BLaER1 (cell line): ENCODE measurements at regions not wholly inside any gene's neighbourhood (a gene's known extent, or its start where the extent isn't known, plus 50 kb on each side); places are given as distances from the start of the nearest gene placed in this dataset.

Source experiments
- H3K27ac ChIP-seq: shearing (Covaris generic); formaldehyde crosslinking; 2 replicates; pipeline ENCODE4 v1.8.1; 2022
- H3K27me3 ChIP-seq: shearing (Covaris generic); formaldehyde crosslinking; 2 replicates; pipeline ENCODE4 v1.8.1; 2022
- H3K36me3 ChIP-seq: shearing (Covaris generic); formaldehyde crosslinking; 2 replicates; pipeline ENCODE4 v1.8.1; 2022
- H3K4me1 ChIP-seq: shearing (Covaris generic); formaldehyde crosslinking; 2 replicates; pipeline ENCODE4 v1.8.1; 2022
- H3K4me2 ChIP-seq: shearing (Covaris generic); formaldehyde crosslinking; 2 replicates; pipeline ENCODE4 v1.8.1; 2022
- H3K4me3 ChIP-seq: shearing (Covaris generic); formaldehyde crosslinking; 2 replicates; pipeline ENCODE4 v1.8.1; 2022
- H3K9ac ChIP-seq: shearing (Covaris generic); formaldehyde crosslinking; 2 replicates; pipeline ENCODE4 v1.8.1; 2022
- H3K9me3 ChIP-seq: shearing (Covaris generic); formaldehyde crosslinking; 2 replicates; pipeline ENCODE4 v1.8.1; 2022
- H4K20me1 ChIP-seq: shearing (Covaris generic); formaldehyde crosslinking; 2 replicates; pipeline ENCODE4 v1.8.1; 2022
- Cebpa-rat ChIP-seq: shearing (Covaris generic); IDR thresholded peaks from 2 replicates; pipeline ENCODE4 v1.8.1; 2022

GRCh38 chr2:146209842-146210275, 1635.0 kb upstream of the ACVR2A start:
- H3K36me3 ChIP-seq = no peaks in the 10 kb centered on the region

DNA sequence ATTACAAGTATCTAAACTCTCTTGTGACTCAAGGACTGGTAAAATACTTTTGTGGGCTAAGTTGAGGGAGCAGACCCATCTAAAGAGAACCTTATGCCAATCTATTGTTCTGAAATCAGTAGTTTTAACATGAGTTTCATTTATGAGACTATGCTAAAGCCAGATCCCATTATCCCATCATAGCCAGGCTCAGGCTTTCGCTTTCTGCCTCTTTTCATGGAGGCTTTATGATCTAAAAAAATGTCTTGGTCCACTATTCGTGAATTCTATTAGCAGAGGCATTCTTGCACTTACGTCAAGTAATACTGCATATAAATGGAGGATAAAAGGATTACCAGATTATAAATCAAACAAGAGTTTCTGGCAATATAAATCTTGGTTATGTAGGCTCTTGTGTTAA, 1636.9 kb upstream of the ACVR2A start:
- H3K27me3 ChIP-seq = no peaks in the 10 kb centered on the region
- no peaks in the 10 kb centered on the region for H3K36me3 ChIP-seq
- no peaks in the 10 kb centered on the region for H3K4me1 ChIP-seq
- TF ChIP-seq Cebpa-rat = no peak
- H3K9ac ChIP-seq = no peak overlapping the region
- H3K4me2 ChIP-seq = no peak overlapping the region
- H3K4me3 ChIP-seq = no peak overlapping the region
- H4K20me1 ChIP-seq = no peaks in the 10 kb centered on the region
- H3K9me3 ChIP-seq = no peaks in the 10 kb centered on the region
- H3K27ac ChIP-seq = no peak overlapping the region

More at GRCh38 chr2:146209842-146210275, 1635.0 kb upstream of the ACVR2A start:
- Histone ChIP-seq H3K4me2 (no peak overlapping the region), H3K9ac (no peak overlapping the region), H3K4me3 (no peak overlapping the region), H3K4me1 (no peaks in the 10 kb centered on the region), H3K27me3 (no peaks in the 10 kb centered on the region), H3K27ac (no peak overlapping the region), H3K9me3 (no peaks in the 10 kb centered on the region), H4K20me1 (no peaks in the 10 kb centered on the region)
- no peak for TF ChIP-seq Cebpa-rat

- Histone ChIP-seq H4K20me1 (no peaks in the 10 kb centered on the region), H3K4me3 (no peak overlapping the region), H3K36me3 (no peaks in the 10 kb centered on the region), H3K4me1 (no peaks in the 10 kb centered on the region), H3K9ac (no peak overlapping the region), H3K4me2 (no peak overlapping the region), H3K27ac (no peak overlapping the region), H3K9me3 (no peaks in the 10 kb centered on the region), H3K27me3 (no peaks in the 10 kb centered on the region)
- no peak for TF ChIP-seq Cebpa-rat
Measured at GRCh38 chr2:146207417-146207816, 1637.4 kb upstream of the ACVR2A start.

- Histone ChIP-seq H3K9me3 (no peaks in the 10 kb centered on the region), H3K4me1 (no peaks in the 10 kb centered on the region), H3K9ac (no peak overlapping the region), H3K4me3 (no peak overlapping the region), H3K36me3 (no peaks in the 10 kb centered on the region), H3K4me2 (no peak overlapping the region), H4K20me1 (no peaks in the 10 kb centered on the region), H3K27ac (no peak overlapping the region), H3K27me3 (no peaks in the 10 kb centered on the region)
- no peak for TF ChIP-seq Cebpa-rat
Measured at GRCh38 chr2:146203064-146203624, 1641.7 kb upstream of the ACVR2A start.

DNA sequence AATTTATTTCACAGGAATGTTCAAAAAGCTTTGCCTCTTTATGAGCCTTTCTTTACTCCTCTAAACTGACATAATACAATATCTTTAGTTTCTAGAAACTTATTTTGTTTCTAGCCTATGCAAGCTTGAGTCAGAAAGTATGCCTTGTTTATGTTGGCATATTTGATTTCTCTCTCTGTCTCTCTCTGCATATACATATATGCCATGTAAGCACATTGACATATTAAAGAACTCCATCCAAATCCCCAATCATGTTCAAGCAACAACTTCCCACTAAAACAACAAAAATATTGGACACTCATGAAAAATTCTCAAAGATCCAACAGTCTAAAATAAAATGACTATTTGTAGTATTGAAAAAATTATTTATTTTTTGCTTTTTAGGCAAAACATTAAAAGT, 1651.2 kb upstream of the ACVR2A start:
- Histone ChIP-seq H3K9me3 (no peaks in the 10 kb centered on the region), H3K27ac (no peak overlapping the region), H3K9ac (no peak overlapping the region), H3K4me3 (no peak overlapping the region), H3K4me2 (no peak overlapping the region), H3K4me1 (no peaks in the 10 kb centered on the region), H3K27me3 (no peaks in the 10 kb centered on the region), H4K20me1 (no peaks in the 10 kb centered on the region), H3K36me3 (no peaks in the 10 kb centered on the region)
- no peak for TF ChIP-seq Cebpa-rat

DNA sequence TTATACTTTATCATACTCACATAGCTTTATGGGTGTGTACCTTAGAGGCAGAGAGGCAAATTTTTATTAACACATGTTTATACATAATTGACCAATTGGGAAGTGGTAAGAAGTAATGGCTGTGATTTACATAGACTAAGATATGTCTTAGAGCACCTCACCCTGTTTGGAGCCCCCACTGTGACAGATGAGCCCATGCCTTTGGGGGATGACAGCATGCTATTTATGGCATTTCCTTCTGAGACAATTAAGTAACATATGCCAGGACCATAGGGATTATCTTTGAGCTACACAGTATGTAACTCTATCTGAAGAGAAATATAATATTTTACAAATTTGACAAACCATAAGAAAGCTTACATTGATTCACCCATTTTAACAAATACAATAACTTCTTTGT, 1655.3 kb upstream of the ACVR2A start:
- Histone ChIP-seq H3K4me1 (no peaks in the 10 kb centered on the region), H3K9ac (no peak overlapping the region), H3K27me3 (no peaks in the 10 kb centered on the region), H3K9me3 (no peaks in the 10 kb centered on the region), H3K4me2 (no peak overlapping the region), H3K36me3 (no peaks in the 10 kb centered on the region), H3K4me3 (no peak overlapping the region), H3K27ac (no peak overlapping the region), H4K20me1 (no peaks in the 10 kb centered on the region)
- TF ChIP-seq Cebpa-rat = no peak

- no peaks in the 10 kb centered on the region for H3K36me3 ChIP-seq
- no peak overlapping the region for H3K9ac ChIP-seq
- H3K4me1 ChIP-seq = no peaks in the 10 kb centered on the region
- no peak for TF ChIP-seq Cebpa-rat
- no peak overlapping the region for H3K4me3 ChIP-seq
- H3K4me2 ChIP-seq = no peak overlapping the region
- H3K9me3 ChIP-seq = no peaks in the 10 kb centered on the region
- H3K27ac ChIP-seq = no peak overlapping the region
- no peaks in the 10 kb centered on the region for H4K20me1 ChIP-seq
- no peaks in the 10 kb centered on the region for H3K27me3 ChIP-seq
Measured at GRCh38 chr2:146173934-146174333, 1654.0 kb upstream of the ZEB2 start.

DNA sequence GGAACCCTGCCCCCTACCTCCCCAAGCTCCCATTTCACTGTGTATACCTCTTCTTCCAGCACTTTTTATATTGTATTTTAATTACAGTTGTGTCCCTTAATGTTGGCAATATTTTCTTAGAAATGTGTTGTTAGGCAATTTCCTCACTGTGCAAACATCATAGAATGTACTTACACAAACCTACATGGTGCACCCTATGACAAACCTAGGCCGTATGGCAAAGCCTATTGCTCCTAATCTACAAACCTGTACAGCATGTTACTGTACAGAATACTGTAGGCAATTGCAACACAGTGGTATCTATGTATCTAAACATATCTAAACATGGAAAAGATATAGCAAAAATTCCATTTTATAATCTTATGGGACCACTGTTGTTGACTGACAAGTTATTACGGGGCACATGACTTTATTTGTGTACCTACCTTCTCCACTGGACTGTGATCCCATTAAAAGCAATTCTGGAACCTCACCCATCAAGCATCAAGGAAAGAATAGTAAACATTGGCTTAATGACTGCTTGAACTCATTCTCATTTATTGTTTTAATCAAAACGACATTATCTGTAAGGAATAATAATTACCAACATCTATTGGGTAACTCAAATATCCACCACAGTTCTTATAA, 1641.5 kb upstream of the ZEB2 start:
- Histone ChIP-seq H3K36me3 (no peaks in the 10 kb centered on the region), H4K20me1 (no peaks in the 10 kb centered on the region)
- TF ChIP-seq Cebpa-rat = no peak

DNA sequence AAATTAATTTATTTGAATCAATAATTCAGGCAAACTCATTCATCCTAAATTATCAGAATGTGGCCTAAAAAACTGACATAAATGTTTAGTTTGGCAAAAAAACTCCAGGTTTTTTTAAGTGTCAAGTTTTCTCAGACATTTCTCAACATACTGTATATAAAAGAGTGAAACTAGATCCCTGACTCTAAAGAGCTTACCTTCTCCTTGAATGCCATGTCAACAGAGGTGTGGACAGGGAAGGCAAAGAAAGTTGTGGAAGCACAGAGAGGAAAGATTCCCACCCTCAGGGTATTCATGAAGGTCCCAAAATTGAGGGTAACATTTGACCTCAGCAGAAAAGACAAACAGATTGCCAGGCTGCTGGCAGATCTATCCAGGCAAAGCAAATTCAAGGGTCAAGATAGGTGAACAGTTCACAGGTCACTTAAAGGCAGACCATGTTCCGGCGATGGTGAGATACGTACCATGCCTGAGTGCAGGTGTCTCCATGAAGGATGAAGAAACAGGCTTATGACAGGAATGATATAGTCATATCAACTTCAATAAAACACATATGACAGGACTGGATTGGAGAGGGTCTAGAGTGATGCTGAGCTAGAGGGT, 1638.3 kb upstream of the ZEB2 start:
- Histone ChIP-seq H3K9ac (no peak overlapping the region), H3K4me1 (no peaks in the 10 kb centered on the region), H3K27ac (no peak overlapping the region), H3K36me3 (no peaks in the 10 kb centered on the region), H3K9me3 (no peaks in the 10 kb centered on the region), H3K27me3 (no peaks in the 10 kb centered on the region), H3K4me2 (no peak overlapping the region), H3K4me3 (no peak overlapping the region), H4K20me1 (no peaks in the 10 kb centered on the region)
- TF ChIP-seq Cebpa-rat = no peak

More for the DNA sequence above, 1641.5 kb upstream of the ZEB2 start:
- Histone ChIP-seq H3K9me3 (no peaks in the 10 kb centered on the region), H3K9ac (no peak overlapping the region), H3K27me3 (no peaks in the 10 kb centered on the region), H3K4me2 (no peak overlapping the region), H3K27ac (no peak overlapping the region), H3K4me3 (no peak overlapping the region), H3K4me1 (no peaks in the 10 kb centered on the region)

DNA sequence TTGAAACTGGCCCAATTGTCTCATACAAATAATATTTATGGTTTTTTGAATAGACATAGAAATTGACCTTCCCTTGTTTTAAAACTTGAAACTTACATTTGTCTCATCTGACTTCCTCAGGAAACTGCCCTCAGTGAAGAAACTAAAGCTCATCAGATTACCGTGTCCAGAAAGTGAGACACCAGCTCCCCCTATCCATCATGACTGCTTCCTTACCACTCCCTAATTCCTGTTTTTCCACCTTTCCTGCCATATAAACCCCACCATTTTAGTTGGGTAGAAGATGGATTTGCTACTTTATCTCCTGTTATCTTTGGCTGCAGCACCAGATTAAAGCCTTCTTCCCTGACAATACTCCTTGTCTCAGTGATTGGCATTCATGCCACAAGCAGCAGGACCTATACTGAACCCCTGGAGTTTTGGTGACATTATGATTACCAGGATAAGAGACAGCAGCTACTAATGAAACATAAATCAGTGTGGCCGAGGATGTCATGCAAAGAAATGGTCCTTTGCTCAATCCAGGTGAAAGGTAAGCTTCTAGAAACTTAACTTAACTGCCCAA, 1627.6 kb upstream of the ZEB2 start:
- H3K36me3 ChIP-seq = no peaks in the 10 kb centered on the region
- H3K9ac ChIP-seq = no peak overlapping the region
- no peaks in the 10 kb centered on the region for H4K20me1 ChIP-seq
- no peak overlapping the region for H3K4me3 ChIP-seq
- H3K27ac ChIP-seq = no peak overlapping the region
- no peaks in the 10 kb centered on the region for H3K4me1 ChIP-seq
- TF ChIP-seq Cebpa-rat = no peak
- H3K9me3 ChIP-seq = peaks cover 6% of the 10 kb centered on the region
- no peaks in the 10 kb centered on the region for H3K27me3 ChIP-seq
- no peak overlapping the region for H3K4me2 ChIP-seq
